Type B pancreatic cell (in vitro differentiated cells): ENCODE measurements at regions not wholly inside any gene's neighbourhood (a gene's known extent, or its start where the extent isn't known, plus 50 kb on each side); places are given as distances from the start of the nearest gene placed in this dataset.
"Not testable (repeated sequence)": the region's sequence is repeated elsewhere in the genome, so short reads cannot be mapped to it uniquely, and the experiment has no call there.

ENCODE experiments used
- DNase-seq: peaks from one replicate; pipeline ENCODE4 v3.0.0; 2021; ENCODE audit warnings: mixed read lengths; ENCODE audit not compliant: unreplicated experiment; ENCODE audit errors: extremely low spot score
- H3K27ac Mint-ChIP-seq: 2 replicates; pipeline ENCODE4 v1.8.0; 2021; ENCODE audit warnings: mild to moderate bottlenecking, mixed read lengths
- H3K27me3 Mint-ChIP-seq: 2 replicates; pipeline ENCODE4 v1.8.0; 2021; ENCODE audit warnings: mixed read lengths
- H3K36me3 Mint-ChIP-seq: 2 replicates; pipeline ENCODE4 v1.8.0; 2021; ENCODE audit warnings: mixed read lengths
- H3K4me1 Mint-ChIP-seq: one replicate; pipeline ENCODE4 v1.8.0; 2021; ENCODE audit warnings: mixed read lengths; ENCODE audit not compliant: unreplicated experiment
- H3K4me3 Mint-ChIP-seq: 2 replicates; pipeline ENCODE4 v1.8.0; 2021; ENCODE audit warnings: mild to moderate bottlenecking, mixed read lengths
- H3K9me3 Mint-ChIP-seq: 2 replicates; pipeline ENCODE4 v1.8.0; 2021; ENCODE audit warnings: mixed read lengths
- CTCF ChIP-seq: fragments of 200-600 bp; sonication (generic); conservative IDR thresholded peaks from 2 replicates; pipeline ENCODE4 v1.5.0; 2021; ENCODE audit warnings: antibody characterized with exemption, mild to moderate bottlenecking

DNA sequence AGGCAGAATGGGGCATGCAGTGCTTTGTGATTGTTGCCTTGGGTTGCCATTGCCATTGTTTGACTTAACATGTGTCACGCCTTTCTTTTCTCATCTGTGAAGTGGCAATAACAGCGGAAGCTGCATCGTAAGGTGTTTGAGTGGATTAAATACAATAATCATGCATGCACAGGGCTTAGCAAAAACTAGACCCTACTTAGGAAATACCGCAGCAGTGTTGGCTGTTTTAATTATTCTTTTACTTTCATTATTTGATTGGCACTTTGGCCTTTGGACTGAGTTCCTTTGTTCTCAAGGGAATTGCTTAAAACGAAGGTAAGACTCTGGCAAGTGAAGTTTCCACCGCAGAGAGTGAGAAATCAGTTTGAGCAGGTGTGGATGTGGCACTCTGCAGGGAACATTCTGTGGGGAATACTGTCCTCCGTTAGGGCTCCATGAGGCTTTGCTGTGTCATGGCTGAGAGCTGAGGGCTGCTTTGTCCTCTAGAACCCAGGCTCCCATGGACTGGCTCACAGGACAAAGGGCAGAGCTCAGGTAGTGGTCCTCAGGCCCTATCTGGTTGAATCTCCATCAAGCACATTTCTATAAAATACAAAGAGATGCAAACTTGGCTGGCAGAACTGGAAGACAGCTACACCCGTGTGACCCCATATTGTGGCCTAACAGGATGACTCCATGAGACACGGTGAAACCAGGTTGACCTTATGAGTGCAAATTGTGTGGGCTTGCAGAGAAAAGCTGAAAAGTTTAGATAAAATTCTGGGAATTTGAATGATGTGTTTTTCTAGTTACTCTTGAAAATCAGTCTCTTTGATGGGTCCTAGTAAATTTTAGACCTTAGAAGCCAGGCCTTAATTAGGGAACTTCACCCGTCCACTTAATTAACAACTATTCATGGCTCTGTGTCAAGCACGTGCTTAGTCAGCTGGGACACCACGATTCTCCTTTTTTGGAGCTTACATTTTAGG is 407.2 kb downstream of the KCNRG start:
- H3K4me3 Mint-ChIP-seq, result no peak overlapping the region
- no peaks in the 10 kb centered on the region for H3K27me3 Mint-ChIP-seq
- H3K4me1 Mint-ChIP-seq, result peaks cover 31% of the 10 kb centered on the region
- no peak for DNase-seq
- H3K36me3 Mint-ChIP-seq, result no peaks in the 10 kb centered on the region
- TF ChIP-seq CTCF, result no peak
- no peak overlapping the region for H3K27ac Mint-ChIP-seq
- no peaks in the 10 kb centered on the region for H3K9me3 Mint-ChIP-seq

GRCh38 chr13:50424993-50425392 is 409.7 kb downstream of the KCNRG start:
- no peak for DNase-seq
- no peaks in the 10 kb centered on the region for H3K27me3 Mint-ChIP-seq
- H3K9me3 Mint-ChIP-seq, result no peaks in the 10 kb centered on the region
- H3K4me3 Mint-ChIP-seq, result no peak overlapping the region
- no peak overlapping the region for H3K27ac Mint-ChIP-seq
- TF ChIP-seq CTCF, result no peak
- peaks cover 28% of the 10 kb centered on the region for H3K4me1 Mint-ChIP-seq
- no peaks in the 10 kb centered on the region for H3K36me3 Mint-ChIP-seq

DNA sequence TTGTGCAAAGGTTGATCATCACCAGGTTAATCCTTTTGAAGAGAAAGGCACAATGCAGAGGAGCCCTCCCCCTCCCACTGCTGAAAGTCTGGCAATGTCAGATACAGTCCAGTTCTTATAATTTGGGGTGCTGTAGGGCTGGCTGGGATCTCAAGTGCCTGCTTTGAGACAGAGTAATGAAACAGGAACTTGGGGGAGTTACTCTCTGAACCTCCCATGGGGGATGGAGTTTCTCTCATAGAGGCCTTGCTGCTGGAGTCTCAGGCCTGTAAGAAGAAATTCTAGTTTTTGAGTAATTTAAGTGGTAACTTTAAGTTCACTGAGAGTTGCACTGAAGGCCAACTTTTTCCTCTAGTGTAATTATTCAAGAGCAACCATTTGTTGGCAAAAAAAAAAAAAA is 410.5 kb downstream of the KCNRG start:
- DNase-seq, result no peak
- Mint-ChIP-seq H3K36me3 (no peaks in the 10 kb centered on the region), H3K9me3 (no peaks in the 10 kb centered on the region), H3K4me1 (peaks cover 25% of the 10 kb centered on the region), H3K27ac (no peak overlapping the region), H3K4me3 (no peak overlapping the region), H3K27me3 (no peaks in the 10 kb centered on the region)
- TF ChIP-seq CTCF, result no peak

DNA sequence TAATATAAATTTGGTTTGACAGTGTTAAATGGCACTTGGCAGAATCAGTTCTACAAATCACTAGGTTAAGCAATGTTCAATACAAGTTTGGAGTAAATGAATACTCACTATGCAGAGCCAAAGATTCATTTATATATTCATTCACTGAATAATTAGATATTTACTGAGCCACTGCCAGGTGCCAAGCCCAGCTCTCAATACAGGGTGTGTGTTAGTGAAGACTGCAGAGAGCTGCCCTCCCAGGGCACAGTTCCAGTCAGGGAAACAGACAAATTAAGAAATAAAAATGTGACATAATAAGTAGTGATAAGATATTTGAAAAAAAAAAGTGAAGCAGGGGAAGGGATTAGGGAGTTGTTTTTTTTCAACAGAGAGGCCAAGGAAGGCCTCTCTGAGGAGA is 411.7 kb downstream of the KCNRG start:
- Mint-ChIP-seq H3K27ac (no peak overlapping the region), H3K4me3 (no peak overlapping the region), H3K9me3 (no peaks in the 10 kb centered on the region), H3K27me3 (no peaks in the 10 kb centered on the region), H3K36me3 (no peaks in the 10 kb centered on the region), H3K4me1 (peaks cover 17% of the 10 kb centered on the region)
- no peak for DNase-seq
- no peak for TF ChIP-seq CTCF

GRCh38 chr13:50427511-50427910 is 412.3 kb downstream of the KCNRG start:
- not testable (repeated sequence) for H3K27ac Mint-ChIP-seq

GRCh38 chr13:50428183-50428877 is 413.1 kb downstream of the KCNRG start:
- Mint-ChIP-seq H3K27me3 (no peaks in the 10 kb centered on the region), H3K9me3 (no peaks in the 10 kb centered on the region), H3K4me1 (peaks cover 16% of the 10 kb centered on the region), H3K36me3 (no peaks in the 10 kb centered on the region), H3K4me3 (no peak overlapping the region), H3K27ac (no peak overlapping the region)
- TF ChIP-seq CTCF, result no peak
- DNase-seq, result no peak

More at GRCh38 chr13:50427511-50427910, 412.3 kb downstream of the KCNRG start:
- H3K4me3 Mint-ChIP-seq, H3K27me3 Mint-ChIP-seq, DNase-seq, H3K9me3 Mint-ChIP-seq, H3K36me3 Mint-ChIP-seq: not testable (repeated sequence)
- H3K4me1 Mint-ChIP-seq, result peaks cover 16% of the 10 kb centered on the region
